ENCODE measurements at regions not wholly inside any gene's neighbourhood (a gene's known extent, or its start where the extent isn't known, plus 50 kb on each side); places are given as distances from the start of the nearest gene placed in this dataset.

- no peak for DNase-seq
These were observed 110.7 kb upstream of the UQCRFS1 start for GRCh38 chr19:29323440-29324290.

GRCh38 chr19:29324291-29324680, 111.3 kb upstream of the UQCRFS1 start:
- DNase-seq, result no peak

GRCh38 chr19:29324717-29325116, 111.8 kb upstream of the UQCRFS1 start:
- DNase-seq, result no peak

- DNase-seq, result no peak
These were observed 112.5 kb upstream of the UQCRFS1 start for GRCh38 chr19:29325241-29325975.

GRCh38 chr19:29326351-29326750, 113.4 kb upstream of the UQCRFS1 start:
- no peak for DNase-seq

- no peak for DNase-seq
These were observed 114.2 kb upstream of the UQCRFS1 start for GRCh38 chr19:29326849-29327840.

GRCh38 chr19:29328586-29328985, 115.6 kb upstream of the UQCRFS1 start:
- no peak for DNase-seq

- DNase-seq, result peak; percentile 60
These were observed 116.6 kb upstream of the UQCRFS1 start for GRCh38 chr19:29329460-29330134.

- DNase-seq, result no peak
These were observed 123.5 kb upstream of the UQCRFS1 start for GRCh38 chr19:29336425-29336824.

- no peak for DNase-seq
These were observed 124.1 kb upstream of the UQCRFS1 start for GRCh38 chr19:29337029-29337428.

GRCh38 chr19:29338480-29338879, 125.5 kb upstream of the UQCRFS1 start:
- DNase-seq, result no peak

- DNase-seq, result no peak
These were observed 129.8 kb upstream of the UQCRFS1 start for GRCh38 chr19:29342721-29343120.

GRCh38 chr19:29364224-29364726, 151.3 kb upstream of the UQCRFS1 start:
- DNase-seq, result no peak

GRCh38 chr19:29364999-29365398, 152.0 kb upstream of the UQCRFS1 start:
- DNase-seq, result no peak

- DNase-seq, result no peak
These were observed 153.0 kb upstream of the UQCRFS1 start for GRCh38 chr19:29365836-29366417.

- DNase-seq, result no peak
These were observed 153.8 kb upstream of the UQCRFS1 start for GRCh38 chr19:29366757-29367156.

- DNase-seq, result no peak
These were observed 154.9 kb upstream of the UQCRFS1 start for GRCh38 chr19:29367791-29368222.

GRCh38 chr19:29370276-29370675, 155.5 kb upstream of the VSTM2B start:
- no peak for DNase-seq

GRCh38 chr19:29371251-29372090, 154.3 kb upstream of the VSTM2B start:
- DNase-seq, result no peak

GRCh38 chr19:29372091-29372415, 153.7 kb upstream of the VSTM2B start:
- no peak for DNase-seq
